PC-3 (cell line): ENCODE measurements at regions not wholly inside any gene's neighbourhood (a gene's known extent, or its start where the extent isn't known, plus 50 kb on each side); places are given as distances from the start of the nearest gene placed in this dataset.

ENCODE experiments used
- ATAC-seq: fragments of 200-7000 bp; cut with Tn5 transposase; 2 replicates; pipeline ENCODE4 v1.9.1; 2020; ENCODE audit warnings: mild to moderate bottlenecking, moderate library complexity
- BruUV-seq: library from RNA; stranded (reverse); fragments of 400-500 nt; replicated peaks from 2 replicates; lab custom pipeline; 2021; lab: Mats Ljungman, UMichigan
- CTCF ChIA-PET: fragments of 300-600 bp; sonication (Branson Sonifier 250); formaldehyde crosslinking; loops from one replicate; lab custom pipeline; 2022; ENCODE audit warnings: antibody characterized with exemption; lab: Charles Lee
- POLR2A ChIA-PET: fragments of 300-600 bp; sonication (Branson Sonifier 250); formaldehyde crosslinking; loops from one replicate; lab custom pipeline; 2022; ENCODE audit warnings: antibody characterized with exemption; ENCODE audit not compliant: unreplicated experiment; lab: Charles Lee
- DNase-seq: peaks from one replicate; pipeline ENCODE4 v3.0.0-alpha.2; 2015
- H2AFZ ChIP-seq: fragments of 300-600 bp; sonication (generic); 2 replicates; pipeline ENCODE4 v1.6.0; 2016; ENCODE audit warnings: antibody characterized with exemption, low read length
- H3F3A ChIP-seq: fragments of 300-600 bp; sonication (generic); one replicate; pipeline ENCODE4 v1.6.0; 2017; ENCODE audit warnings: antibody characterized with exemption, low read length, control low read depth, mild to moderate bottlenecking; ENCODE audit not compliant: unreplicated experiment
- H3K27ac ChIP-seq: fragments of 300-600 bp; sonication (generic); 2 replicates; pipeline ENCODE4 v1.5.1; 2016; ENCODE audit warnings: mild to moderate bottlenecking, low read length
- H3K27me3 ChIP-seq: fragments of 300-600 bp; sonication (generic); 2 replicates; pipeline ENCODE4 v1.6.1; 2016; ENCODE audit warnings: low read length, mixed read lengths
- H3K36me3 ChIP-seq: fragments of 300-600 bp; sonication (generic); 2 replicates; pipeline ENCODE4 v1.6.1; 2016; ENCODE audit warnings: low read depth, mixed run types, low read length, mixed read lengths
- H3K4me1 ChIP-seq: fragments of 300-600 bp; sonication (generic); 2 replicates; pipeline ENCODE4 v1.5.1; 2016; ENCODE audit warnings: low read length; ENCODE audit not compliant: insufficient read depth
- H3K4me2 ChIP-seq: fragments of 300-600 bp; sonication (generic); 2 replicates; pipeline ENCODE4 v1.6.0; 2016; ENCODE audit warnings: low read length
- H3K4me3 ChIP-seq: fragments of 300-600 bp; sonication (generic); 2 replicates; pipeline ENCODE4 v1.5.1; 2016; ENCODE audit warnings: mild to moderate bottlenecking, low read length, mixed read lengths
- H3K79me2 ChIP-seq: fragments of 300-600 bp; sonication (generic); 2 replicates; pipeline ENCODE4 v1.6.1; 2017; ENCODE audit warnings: low read length, mixed read lengths
- H3K9ac ChIP-seq: fragments of 300-600 bp; sonication (generic); 2 replicates; pipeline ENCODE4 v1.6.0; 2016; ENCODE audit warnings: mild to moderate bottlenecking, low read length
- H3K9me2 ChIP-seq: fragments of 300-600 bp; sonication (generic); replicated peaks from 2 replicates; pipeline ENCODE4 v1.6.1; 2016; ENCODE audit warnings: mixed run types, low read length, mixed read lengths
- H3K9me3 ChIP-seq: fragments of 300-600 bp; sonication (generic); 2 replicates; pipeline ENCODE4 v1.6.1; 2016; ENCODE audit warnings: low read length, mixed read lengths
- H4K20me1 ChIP-seq: fragments of 300-600 bp; sonication (generic); 2 replicates; pipeline ENCODE4 v1.6.1; 2016; ENCODE audit warnings: low read length, mixed read lengths
- EZH2 ChIP-seq: fragments of 300-600 bp; sonication (generic); IDR thresholded peaks from one replicate; pipeline ENCODE4 v1.6.1; 2017; ENCODE audit warnings: antibody characterized with exemption, mild to moderate bottlenecking, low read length; ENCODE audit not compliant: unreplicated experiment
- EZH2phosphoT487 ChIP-seq: fragments of 300-600 bp; sonication (generic); IDR thresholded peaks from 2 replicates; pipeline ENCODE4 v1.6.1; 2018; ENCODE audit warnings: mild to moderate bottlenecking, antibody characterized with exemption, low read length, borderline replicate concordance
- intact Hi-C: fragments of 100-400 bp; cut with micrococcal nuclease; formaldehyde crosslinking; loops from 2 replicates; pipeline ENCODE4 v1.9.0; 2023
- TF ChIP-seq, protein P1 (sequence below): fragments of 300-600 bp; sonication (generic); conservative IDR thresholded peaks from 2 replicates; pipeline ENCODE4 v1.5.1; 2017; ENCODE audit warnings: antibody characterized with exemption, low read depth, mild to moderate bottlenecking, low read length

DNA sequence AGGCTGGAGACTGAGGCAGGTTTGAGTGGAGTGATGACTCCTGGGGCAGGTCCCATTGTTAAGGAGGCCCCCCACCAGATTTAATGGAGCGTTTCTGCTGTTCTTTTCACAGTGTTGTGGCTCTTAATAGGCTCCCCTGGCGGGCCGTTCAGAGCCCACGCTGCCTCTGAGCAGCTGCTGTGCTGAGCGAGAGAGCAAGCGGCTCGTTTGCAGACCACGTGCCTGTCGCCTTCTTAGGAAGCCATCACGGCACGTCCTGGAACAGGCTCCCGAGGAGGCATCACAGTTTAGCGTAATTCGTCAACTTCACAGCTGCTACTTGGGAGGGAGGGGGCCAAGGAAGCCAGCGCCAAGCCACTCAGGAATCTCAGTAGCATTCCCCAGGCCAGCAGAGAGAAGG, 70.5 kb upstream of the CTTNBP2NL start:
- Histone ChIP-seq H3K79me2 (no peaks in the 10 kb centered on the region), H4K20me1 (no peaks in the 10 kb centered on the region), H3K9ac (no peak overlapping the region), H3K4me1 (no peaks in the 10 kb centered on the region), H3K27ac (no peak overlapping the region), H3K4me3 (no peak overlapping the region), H3K9me2 (no peaks in the 10 kb centered on the region), H3K4me2 (no peak overlapping the region), H3K36me3 (no peaks in the 10 kb centered on the region), H3K9me3 (no peaks in the 10 kb centered on the region), H3F3A (no peaks in the 10 kb centered on the region), H3K27me3 (peaks cover 98% of the 10 kb centered on the region), H2AFZ (no peak overlapping the region)
- no TSS peak for BruUV-seq
- ChIA-PET POLR2A (no interaction called here), CTCF (no interaction called here)
- TF ChIP-seq, protein P1, sequence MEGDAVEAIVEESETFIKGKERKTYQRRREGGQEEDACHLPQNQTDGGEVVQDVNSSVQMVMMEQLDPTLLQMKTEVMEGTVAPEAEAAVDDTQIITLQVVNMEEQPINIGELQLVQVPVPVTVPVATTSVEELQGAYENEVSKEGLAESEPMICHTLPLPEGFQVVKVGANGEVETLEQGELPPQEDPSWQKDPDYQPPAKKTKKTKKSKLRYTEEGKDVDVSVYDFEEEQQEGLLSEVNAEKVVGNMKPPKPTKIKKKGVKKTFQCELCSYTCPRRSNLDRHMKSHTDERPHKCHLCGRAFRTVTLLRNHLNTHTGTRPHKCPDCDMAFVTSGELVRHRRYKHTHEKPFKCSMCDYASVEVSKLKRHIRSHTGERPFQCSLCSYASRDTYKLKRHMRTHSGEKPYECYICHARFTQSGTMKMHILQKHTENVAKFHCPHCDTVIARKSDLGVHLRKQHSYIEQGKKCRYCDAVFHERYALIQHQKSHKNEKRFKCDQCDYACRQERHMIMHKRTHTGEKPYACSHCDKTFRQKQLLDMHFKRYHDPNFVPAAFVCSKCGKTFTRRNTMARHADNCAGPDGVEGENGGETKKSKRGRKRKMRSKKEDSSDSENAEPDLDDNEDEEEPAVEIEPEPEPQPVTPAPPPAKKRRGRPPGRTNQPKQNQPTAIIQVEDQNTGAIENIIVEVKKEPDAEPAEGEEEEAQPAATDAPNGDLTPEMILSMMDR: no peak
- TF ChIP-seq EZH2phosphoT487 (no peak), EZH2 (no peak)
- DNase-seq: no peak
- no peak for ATAC-seq
- intact Hi-C loops: no loop called here

GRCh38 chr1:112328600-112328999, 67.4 kb upstream of the CTTNBP2NL start:
- peaks cover 96% of the 10 kb centered on the region for H3K27me3 ChIP-seq
- no peaks in the 10 kb centered on the region for H3K9me2 ChIP-seq
- H3K4me3 ChIP-seq: no peak overlapping the region
- H3K79me2 ChIP-seq: no peaks in the 10 kb centered on the region
- intact Hi-C loops: no loop called here
- H3K4me2 ChIP-seq: no peak overlapping the region
- H3K36me3 ChIP-seq: no peaks in the 10 kb centered on the region
- DNase-seq (no peak), ATAC-seq (no peak)
- no TSS peak for BruUV-seq
- H3K9me3 ChIP-seq: no peaks in the 10 kb centered on the region
- no peak overlapping the region for H3K9ac ChIP-seq
- ChIA-PET POLR2A (no interaction called here), CTCF (no interaction called here)
- H3K27ac ChIP-seq: no peak overlapping the region
- H4K20me1 ChIP-seq: no peaks in the 10 kb centered on the region
- H3K4me1 ChIP-seq: no peaks in the 10 kb centered on the region
- TF ChIP-seq EZH2: no peak
- TF ChIP-seq, protein P1: no peak
- no peak for TF ChIP-seq EZH2phosphoT487
- no peak overlapping the region for H2AFZ ChIP-seq
- H3F3A ChIP-seq: no peaks in the 10 kb centered on the region

DNA sequence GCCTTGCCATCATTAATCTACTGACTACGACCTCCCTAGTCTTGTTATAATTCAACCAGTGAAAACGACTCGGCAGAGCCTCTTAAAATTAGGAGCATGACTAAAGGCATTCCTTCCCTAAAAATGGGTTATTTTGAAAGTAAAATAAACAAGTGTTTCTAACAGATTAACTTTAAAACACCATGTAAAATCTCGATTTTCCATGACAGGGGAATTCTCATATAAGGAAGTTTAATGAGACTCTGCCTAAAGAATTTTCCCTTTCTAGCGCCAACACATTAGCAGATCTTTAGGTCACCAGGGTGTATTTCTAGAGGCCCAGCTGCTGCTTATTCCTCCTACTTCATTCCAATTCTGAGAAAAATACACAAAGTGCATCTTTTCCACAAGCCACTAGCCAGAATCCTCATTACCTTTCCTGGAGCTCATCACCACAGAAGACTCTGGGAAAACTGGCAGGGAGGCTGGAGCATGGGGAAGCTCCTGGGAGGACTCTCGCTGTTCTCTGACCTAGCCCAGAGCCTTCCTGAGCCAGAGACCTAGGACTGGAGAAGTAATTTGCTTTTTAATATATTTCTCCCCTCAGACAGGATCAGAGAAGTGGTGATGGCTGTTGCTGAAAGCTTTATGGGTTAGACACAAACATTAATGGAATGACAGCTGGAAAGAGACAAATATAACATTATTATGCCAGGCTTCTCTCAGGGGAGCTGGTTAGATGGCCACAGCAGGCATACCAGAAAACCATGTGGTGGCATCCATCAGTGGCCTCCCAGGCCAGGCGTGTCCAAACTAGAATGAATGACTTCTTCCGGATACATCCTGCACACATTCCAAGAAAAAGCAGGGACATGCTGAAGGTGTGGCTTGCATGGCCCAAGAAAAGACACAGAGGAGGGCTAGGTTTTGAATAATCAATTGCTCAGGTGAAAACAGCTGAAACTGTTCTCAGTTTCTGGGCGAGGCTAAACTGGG, 63.6 kb upstream of the CTTNBP2NL start:
- CTCF ChIA-PET: no interaction called here
- ATAC-seq: no peak
- no peak overlapping the region for H3K27ac ChIP-seq

More for the DNA sequence above, 63.6 kb upstream of the CTTNBP2NL start:
- BruUV-seq: no TSS peak
- Histone ChIP-seq H3K79me2 (no peaks in the 10 kb centered on the region), H4K20me1 (no peaks in the 10 kb centered on the region), H2AFZ (no peak overlapping the region), H3K36me3 (no peaks in the 10 kb centered on the region), H3K9ac (no peak overlapping the region), H3F3A (no peaks in the 10 kb centered on the region), H3K9me2 (no peaks in the 10 kb centered on the region), H3K4me1 (no peaks in the 10 kb centered on the region), H3K9me3 (no peaks in the 10 kb centered on the region), H3K4me2 (no peak overlapping the region), H3K27me3 (peaks cover 90% of the 10 kb centered on the region), H3K4me3 (no peak overlapping the region)
- intact Hi-C loops: no loop called here
- TF ChIP-seq EZH2phosphoT487 (no peak), EZH2 (no peak)
- TF ChIP-seq, protein P1: no peak
- DNase-seq: no peak
- POLR2A ChIA-PET: no interaction called here
